Choroid plexus epithelial cell (primary cell): ENCODE measurements at regions not wholly inside any gene's neighbourhood (a gene's known extent, or its start where the extent isn't known, plus 50 kb on each side); places are given as distances from the start of the nearest gene placed in this dataset.

ENCODE experiments used
- DNase-seq: peaks from one replicate; pipeline ENCODE4 v3.0.0-alpha.2; 2010; ENCODE audit warnings: low read depth
- H3K4me3 ChIP-seq: 2 replicates; pipeline ENCODE4 v1.5.1; 2011; ENCODE audit warnings: low read depth, mild to moderate bottlenecking, control low read depth, low read length, moderate library complexity
- CTCF ChIP-seq: conservative IDR thresholded peaks from 2 replicates; pipeline ENCODE4 v1.5.1; 2011; ENCODE audit warnings: low read depth, mild to moderate bottlenecking, control low read depth, inconsistent platforms, low read length, moderate library complexity

- no peak for TF ChIP-seq CTCF
- DNase-seq: no peak
Observed at GRCh38 chr3:13130464-13131193, 57.4 kb upstream of the IQSEC1 start.

GRCh38 chr3:13125092-13126015 lies 52.1 kb upstream of the IQSEC1 start:
- H3K4me3 ChIP-seq: no peak overlapping the region
- no peak for TF ChIP-seq CTCF
- no peak for DNase-seq

More at GRCh38 chr3:13130464-13131193, 57.4 kb upstream of the IQSEC1 start:
- H3K4me3 ChIP-seq: no peak overlapping the region

GRCh38 chr3:13124631-13125030 lies 51.4 kb upstream of the IQSEC1 start:
- no peak overlapping the region for H3K4me3 ChIP-seq
- DNase-seq: no peak
- no peak for TF ChIP-seq CTCF

- no peak overlapping the region for H3K4me3 ChIP-seq
- no peak for TF ChIP-seq CTCF
- no peak for DNase-seq
Observed at GRCh38 chr3:13123765-13124164, 50.5 kb upstream of the IQSEC1 start.

GRCh38 chr3:13123013-13123654 lies 49.9 kb upstream of the IQSEC1 start:
- no peak overlapping the region for H3K4me3 ChIP-seq
- DNase-seq: no peak
- no peak for TF ChIP-seq CTCF
